NB4 (cell line): ENCODE measurements at regions not wholly inside any gene's neighbourhood (a gene's known extent, or its start where the extent isn't known, plus 50 kb on each side); places are given as distances from the start of the nearest gene placed in this dataset.

Experiments
- DNase-seq: peaks from one replicate; pipeline ENCODE4 v3.0.0; 2010; ENCODE audit warnings: low read depth
- H3K4me3 ChIP-seq: one replicate; pipeline ENCODE4 v1.5.1; 2011; ENCODE audit warnings: mild to moderate bottlenecking, low read depth, low read length, moderate library complexity
- MYC ChIP-seq: IDR thresholded peaks from 2 replicates; pipeline ENCODE4 v1.6.1; 2011; ENCODE audit warnings: low read depth, low read length
- POLR2A ChIP-seq: IDR thresholded peaks from 2 replicates; pipeline ENCODE4 v1.6.1; 2011; ENCODE audit warnings: mild to moderate bottlenecking; ENCODE audit not compliant: insufficient read length; ENCODE audit errors: extremely low read depth
- TF ChIP-seq, protein P1 (sequence below): IDR thresholded peaks from 2 replicates; pipeline ENCODE4 v1.6.1; 2011; ENCODE audit warnings: low read depth, low read length
- TF ChIP-seq, protein P2 (sequence below): IDR thresholded peaks from one replicate; pipeline ENCODE4 v1.5.1; 2012; ENCODE audit warnings: low read depth, low read length

DNA sequence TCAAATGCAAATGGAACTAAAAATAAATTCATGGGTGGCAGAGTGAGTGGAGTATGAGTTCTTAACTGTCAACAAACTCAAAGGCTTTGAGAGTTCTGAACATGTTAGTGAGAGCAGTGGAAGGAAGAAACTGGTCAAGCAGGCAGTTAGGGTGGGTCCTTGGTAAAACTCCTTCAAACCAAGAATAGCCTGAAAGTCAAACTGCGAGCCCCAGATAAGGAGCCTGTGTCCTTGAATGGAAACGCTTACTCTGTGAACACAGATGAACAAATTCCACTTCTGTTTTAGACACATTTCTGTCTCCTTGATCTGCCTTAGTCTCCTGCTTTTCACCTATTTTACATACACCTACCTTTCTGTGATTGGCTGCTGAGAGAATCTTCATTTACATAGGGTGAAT is 129.4 kb upstream of the PCDH18 start:
- TF ChIP-seq POLR2A (no peak), MYC (no peak)
- TF ChIP-seq, protein P1, sequence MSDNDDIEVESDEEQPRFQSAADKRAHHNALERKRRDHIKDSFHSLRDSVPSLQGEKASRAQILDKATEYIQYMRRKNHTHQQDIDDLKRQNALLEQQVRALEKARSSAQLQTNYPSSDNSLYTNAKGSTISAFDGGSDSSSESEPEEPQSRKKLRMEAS = no peak
- TF ChIP-seq, protein P2, sequence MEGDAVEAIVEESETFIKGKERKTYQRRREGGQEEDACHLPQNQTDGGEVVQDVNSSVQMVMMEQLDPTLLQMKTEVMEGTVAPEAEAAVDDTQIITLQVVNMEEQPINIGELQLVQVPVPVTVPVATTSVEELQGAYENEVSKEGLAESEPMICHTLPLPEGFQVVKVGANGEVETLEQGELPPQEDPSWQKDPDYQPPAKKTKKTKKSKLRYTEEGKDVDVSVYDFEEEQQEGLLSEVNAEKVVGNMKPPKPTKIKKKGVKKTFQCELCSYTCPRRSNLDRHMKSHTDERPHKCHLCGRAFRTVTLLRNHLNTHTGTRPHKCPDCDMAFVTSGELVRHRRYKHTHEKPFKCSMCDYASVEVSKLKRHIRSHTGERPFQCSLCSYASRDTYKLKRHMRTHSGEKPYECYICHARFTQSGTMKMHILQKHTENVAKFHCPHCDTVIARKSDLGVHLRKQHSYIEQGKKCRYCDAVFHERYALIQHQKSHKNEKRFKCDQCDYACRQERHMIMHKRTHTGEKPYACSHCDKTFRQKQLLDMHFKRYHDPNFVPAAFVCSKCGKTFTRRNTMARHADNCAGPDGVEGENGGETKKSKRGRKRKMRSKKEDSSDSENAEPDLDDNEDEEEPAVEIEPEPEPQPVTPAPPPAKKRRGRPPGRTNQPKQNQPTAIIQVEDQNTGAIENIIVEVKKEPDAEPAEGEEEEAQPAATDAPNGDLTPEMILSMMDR = no peak
- no peak for DNase-seq

DNA sequence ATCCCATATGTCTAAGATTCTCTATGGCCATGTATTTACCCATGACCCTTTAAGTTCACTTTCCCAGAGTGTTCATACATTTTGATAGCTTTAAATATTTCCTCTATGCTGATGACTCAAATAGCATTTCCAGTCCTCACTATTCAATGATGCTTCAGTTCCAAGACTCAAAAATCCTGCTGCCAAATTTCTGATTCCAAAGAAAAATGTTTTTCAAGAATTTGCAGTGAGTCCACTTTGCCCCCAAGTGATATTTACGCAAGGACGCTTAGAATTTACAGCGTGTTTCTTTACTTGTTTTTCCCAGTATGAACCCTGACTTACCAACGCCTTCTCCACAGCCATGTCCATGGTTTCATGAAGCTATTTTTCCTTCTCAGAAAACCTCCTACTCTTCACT is 127.9 kb upstream of the PCDH18 start:
- H3K4me3 ChIP-seq = no peak overlapping the region
- DNase-seq = no peak
- TF ChIP-seq POLR2A = no peak
- no peak for TF ChIP-seq MYC

More for the DNA sequence above, 129.4 kb upstream of the PCDH18 start:
- H3K4me3 ChIP-seq = no peak overlapping the region

DNA sequence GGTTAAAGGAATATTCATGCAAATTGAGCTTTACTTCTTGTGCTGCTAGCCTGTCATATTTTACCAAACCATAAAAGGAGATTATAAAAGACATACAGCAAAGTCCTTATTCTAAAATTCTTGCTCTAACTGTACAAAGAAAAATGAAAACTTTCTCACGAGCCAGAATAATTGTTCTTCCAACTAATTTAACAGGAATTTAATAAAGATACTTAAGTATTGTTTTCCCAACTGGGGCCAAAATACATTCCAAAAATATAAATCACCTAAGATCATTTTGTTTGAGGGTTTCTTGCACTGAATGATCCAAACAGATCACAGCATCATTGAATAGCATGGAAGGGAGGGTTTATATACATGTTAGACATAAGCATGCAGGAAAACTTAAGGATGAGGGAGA is 127.1 kb upstream of the PCDH18 start:
- DNase-seq = no peak
- H3K4me3 ChIP-seq = no peak overlapping the region
- TF ChIP-seq MYC (no peak), POLR2A (no peak)
- TF ChIP-seq, protein P1 = no peak
- TF ChIP-seq, protein P2 = no peak

DNA sequence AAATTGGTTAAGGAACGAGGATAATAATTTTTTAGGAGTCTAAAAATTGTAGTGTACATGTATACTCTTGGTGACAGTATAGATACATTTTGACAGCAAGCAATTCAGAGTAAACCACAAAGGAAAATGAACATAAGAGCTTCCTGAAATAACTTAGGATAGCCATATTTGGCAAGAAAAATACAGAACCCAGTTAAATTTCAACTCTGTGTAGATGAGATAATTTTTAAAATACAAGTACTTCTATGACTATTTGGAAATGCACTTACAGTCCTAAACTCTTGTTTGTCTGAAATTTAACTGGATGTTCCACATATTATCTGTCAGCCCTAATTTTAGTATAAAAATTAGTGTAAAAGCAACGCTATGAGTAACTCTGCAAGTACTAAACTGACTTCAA is 124.4 kb upstream of the PCDH18 start:
- no peak for DNase-seq
- H3K4me3 ChIP-seq = no peak overlapping the region
- TF ChIP-seq, protein P1 = no peak
- no peak for TF ChIP-seq POLR2A
- TF ChIP-seq, protein P2 = no peak

DNA sequence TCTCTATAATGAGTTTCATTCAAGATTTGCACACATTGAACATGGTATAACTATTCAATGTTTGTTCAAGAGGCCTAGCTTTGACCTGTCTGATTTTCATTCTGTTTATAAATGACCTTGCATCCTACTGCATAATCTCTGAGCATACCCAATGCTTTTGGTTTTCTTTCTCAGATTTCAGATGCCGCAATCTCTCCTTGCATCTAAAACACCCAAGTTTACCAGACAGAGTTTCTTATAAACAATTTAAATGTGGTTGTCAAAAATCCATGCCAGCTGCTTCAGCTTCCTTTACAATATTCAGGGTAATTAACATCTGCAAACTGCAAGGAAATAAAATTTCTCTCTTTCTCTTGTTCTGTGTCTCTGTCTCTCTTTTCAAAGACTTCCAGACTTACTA is 123.0 kb upstream of the PCDH18 start:
- H3K4me3 ChIP-seq = no peak overlapping the region
- no peak for DNase-seq
- TF ChIP-seq, protein P2 = no peak
- TF ChIP-seq MYC (no peak), POLR2A (no peak)
- TF ChIP-seq, protein P1 = no peak

DNA sequence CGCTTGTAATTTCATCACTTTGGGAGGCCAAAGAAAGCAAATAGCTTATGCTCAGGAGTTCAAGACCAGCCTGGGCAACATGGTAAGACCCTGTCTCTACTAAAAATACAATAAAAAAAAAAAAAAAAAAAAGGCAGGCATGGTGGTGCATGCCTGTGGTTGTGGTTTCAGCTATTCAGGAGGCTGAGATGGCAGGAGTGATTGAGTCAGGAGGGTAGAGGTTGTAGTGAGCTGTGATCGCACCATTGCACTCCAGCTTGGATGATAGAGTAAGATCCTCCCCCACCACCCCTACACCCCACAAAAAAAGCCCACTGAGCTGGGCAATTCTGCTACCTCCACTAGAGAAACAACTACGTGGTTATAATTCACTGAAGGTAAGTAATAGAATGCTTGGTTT is 118.8 kb upstream of the PCDH18 start:
- no peak for DNase-seq
- no peak overlapping the region for H3K4me3 ChIP-seq
- TF ChIP-seq, protein P2 = no peak
- TF ChIP-seq, protein P1 = no peak
- TF ChIP-seq POLR2A = no peak
- no peak for TF ChIP-seq MYC
